ENCODE measurements at regions not wholly inside any gene's neighbourhood (a gene's known extent, or its start where the extent isn't known, plus 50 kb on each side); places are given as distances from the start of the nearest gene placed in this dataset.

DNA sequence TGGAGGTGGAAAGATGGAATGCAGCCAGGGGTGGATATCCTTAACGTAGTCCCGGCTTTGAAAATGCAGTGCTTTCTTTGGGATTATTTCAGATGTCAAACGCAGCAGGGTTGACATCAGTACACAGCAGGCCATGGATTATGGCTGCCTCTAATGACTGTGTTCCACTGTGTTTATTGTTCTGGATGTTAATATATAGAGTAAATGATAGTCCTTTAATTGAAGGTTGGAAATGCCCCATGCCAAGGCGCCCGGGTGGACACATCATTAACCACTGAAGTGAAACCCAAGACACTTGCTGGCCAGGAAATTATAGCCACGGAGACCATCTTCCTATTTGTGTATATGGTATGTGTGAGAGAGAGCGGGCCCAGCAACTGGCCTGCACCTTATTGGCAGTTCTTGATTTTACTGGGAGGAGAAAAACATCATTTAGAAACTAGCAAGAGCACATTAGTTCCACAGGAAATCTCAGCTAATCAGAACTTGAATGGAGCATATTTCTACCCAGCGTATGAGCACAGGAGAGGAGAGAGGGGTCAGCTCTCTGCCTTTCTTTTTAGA, 254.9 kb upstream of the RASGRP1 start:
- TF ChIP-seq POLR2A (IDR thresholded peaks at IDR 0.05) = no peak
- TF ChIP-seq, protein P1, sequence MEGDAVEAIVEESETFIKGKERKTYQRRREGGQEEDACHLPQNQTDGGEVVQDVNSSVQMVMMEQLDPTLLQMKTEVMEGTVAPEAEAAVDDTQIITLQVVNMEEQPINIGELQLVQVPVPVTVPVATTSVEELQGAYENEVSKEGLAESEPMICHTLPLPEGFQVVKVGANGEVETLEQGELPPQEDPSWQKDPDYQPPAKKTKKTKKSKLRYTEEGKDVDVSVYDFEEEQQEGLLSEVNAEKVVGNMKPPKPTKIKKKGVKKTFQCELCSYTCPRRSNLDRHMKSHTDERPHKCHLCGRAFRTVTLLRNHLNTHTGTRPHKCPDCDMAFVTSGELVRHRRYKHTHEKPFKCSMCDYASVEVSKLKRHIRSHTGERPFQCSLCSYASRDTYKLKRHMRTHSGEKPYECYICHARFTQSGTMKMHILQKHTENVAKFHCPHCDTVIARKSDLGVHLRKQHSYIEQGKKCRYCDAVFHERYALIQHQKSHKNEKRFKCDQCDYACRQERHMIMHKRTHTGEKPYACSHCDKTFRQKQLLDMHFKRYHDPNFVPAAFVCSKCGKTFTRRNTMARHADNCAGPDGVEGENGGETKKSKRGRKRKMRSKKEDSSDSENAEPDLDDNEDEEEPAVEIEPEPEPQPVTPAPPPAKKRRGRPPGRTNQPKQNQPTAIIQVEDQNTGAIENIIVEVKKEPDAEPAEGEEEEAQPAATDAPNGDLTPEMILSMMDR (IDR thresholded peaks at IDR 0.05) = no peak
